ENCODE measurements at regions not wholly inside any gene's neighbourhood (a gene's known extent, or its start where the extent isn't known, plus 50 kb on each side); places are given as distances from the start of the nearest gene placed in this dataset.

DNA sequence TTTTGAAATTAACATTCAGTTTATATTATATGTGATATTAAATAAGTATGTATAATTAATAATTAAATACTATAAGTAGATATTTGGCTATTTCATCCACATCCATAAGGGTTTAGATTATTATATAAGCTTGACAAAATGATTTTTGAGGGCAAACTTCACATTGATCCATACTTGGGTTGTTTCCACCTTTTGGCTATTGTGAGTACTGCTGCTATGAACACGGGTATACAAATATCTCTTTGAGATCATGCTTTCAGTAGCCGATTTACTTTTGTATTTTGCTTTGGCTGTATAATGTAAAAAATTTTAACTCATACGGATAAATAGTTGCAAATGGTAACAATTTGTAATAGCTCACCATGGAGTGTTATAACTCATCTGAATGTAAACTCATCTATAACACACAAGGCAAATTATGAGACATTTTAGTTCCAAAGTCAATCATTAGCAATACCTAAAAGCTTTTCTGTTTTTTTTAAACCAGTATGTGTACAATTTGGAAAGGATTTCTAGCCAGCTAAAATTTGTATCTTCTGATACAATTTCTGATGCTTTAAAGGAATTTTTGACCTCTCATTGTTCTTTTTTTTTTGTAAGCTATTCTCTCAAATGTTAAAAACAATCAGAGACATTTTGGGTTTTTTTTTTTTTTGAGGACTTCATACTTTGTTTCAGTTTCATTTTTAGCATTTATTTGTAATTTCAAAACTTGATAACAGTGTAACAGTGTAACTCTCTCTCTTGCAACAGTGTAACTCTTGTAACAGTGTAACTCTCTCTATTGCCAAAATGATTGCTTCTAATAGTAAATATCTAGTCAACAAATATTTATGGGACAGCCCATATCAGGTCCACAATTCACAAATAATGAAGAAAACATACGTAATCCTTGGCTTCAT, 51.8 kb upstream of the ARX start:
- H3K36me3 ChIP-seq (ENCODE audit: control insufficient read depth in 4 of 4, insufficient read depth in 4 of 4, low read length in 4 of 4) = no peaks in the 10 kb centered on the region
- H3K27me3 ChIP-seq (ENCODE audit: control insufficient read depth in 3 of 3, insufficient read depth in 3 of 3, low read length in 2 of 3) = peaks cover 0 to 4% (median 0%) of the 10 kb centered on the region in 3 donors
- DNase-seq (no peak), ATAC-seq (ENCODE audit: insufficient read depth, low FRiP score) (no peak)
- WGBS, 2 donors = 77 to 92% methylated on average over 4 of the region's 4 CpGs
- no peak for TF ChIP-seq CTCF (IDR thresholded peaks at IDR 0.05; ENCODE audit: control extremely low read depth, extremely low read depth)
- no peak overlapping the region for H3K27ac ChIP-seq (ENCODE audit: low read depth in 1 of 2, low read length in 1 of 2)
- H3K9me3 ChIP-seq (ENCODE audit: control insufficient read depth in 4 of 4, insufficient read depth in 3 of 4, low read length in 3 of 4) = peaks cover 0 to 4% (median 0%) of the 10 kb centered on the region in 4 donors
- no peak overlapping the region for H3K4me3 ChIP-seq
- H3K4me1 ChIP-seq (ENCODE audit: control insufficient read depth in 5 of 5, insufficient read depth in 5 of 5, low read length in 5 of 5) = no peaks in the 10 kb centered on the region
- no peak overlapping the region for H3K9ac ChIP-seq (ENCODE audit: insufficient read depth in 1 of 2, low read length in 2 of 2)

DNA sequence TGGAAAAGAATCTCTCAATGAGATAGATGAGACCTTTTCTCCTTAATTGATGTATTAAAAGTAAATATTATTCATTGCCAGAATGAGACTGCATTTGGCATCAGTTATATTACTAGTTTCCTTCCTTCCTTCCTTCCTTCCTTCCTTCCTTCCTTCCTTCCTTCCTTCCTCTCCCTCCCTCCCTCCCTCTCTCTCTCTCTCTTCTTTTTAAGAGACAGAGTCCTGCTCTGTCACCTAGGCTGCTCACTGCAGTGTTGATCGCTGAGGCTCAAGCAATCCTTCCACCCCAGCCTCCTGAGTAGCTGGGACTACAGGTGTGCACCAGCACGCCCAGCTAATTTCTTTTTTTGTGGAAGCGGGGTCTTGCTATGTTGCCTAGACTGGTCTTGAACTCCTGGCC, 50.4 kb upstream of the ARX start:
- 64 to 96% methylated on average over 3 of the region's 3 CpGs for WGBS, 2 donors

More for the DNA sequence above, 50.4 kb upstream of the ARX start:
- no peaks in the 10 kb centered on the region for H3K4me1 ChIP-seq (ENCODE audit: control insufficient read depth in 5 of 5, insufficient read depth in 5 of 5, low read length in 5 of 5)
- peaks cover 0 to 4% (median 0%) of the 10 kb centered on the region in 3 donors for H3K27me3 ChIP-seq (ENCODE audit: control insufficient read depth in 3 of 3, insufficient read depth in 3 of 3, low read length in 2 of 3)
- DNase-seq = no peak
- no peak for ATAC-seq (ENCODE audit: insufficient read depth, low FRiP score)
- no peak overlapping the region for H3K27ac ChIP-seq (ENCODE audit: low read depth in 1 of 2, low read length in 1 of 2)
- no peaks in the 10 kb centered on the region for H3K36me3 ChIP-seq (ENCODE audit: control insufficient read depth in 4 of 4, insufficient read depth in 4 of 4, low read length in 4 of 4)
- TF ChIP-seq CTCF (IDR thresholded peaks at IDR 0.05; ENCODE audit: control extremely low read depth, extremely low read depth) = no peak
- no peak overlapping the region for H3K4me3 ChIP-seq
- H3K9ac ChIP-seq (ENCODE audit: insufficient read depth in 1 of 2, low read length in 2 of 2) = no peak overlapping the region
- peaks cover 0 to 4% (median 0%) of the 10 kb centered on the region in 4 donors for H3K9me3 ChIP-seq (ENCODE audit: control insufficient read depth in 4 of 4, insufficient read depth in 3 of 4, low read length in 3 of 4)

Data from lung (tissue), 11 donors.